Frontal cortex (tissue), 3 donors: ENCODE measurements at regions not wholly inside any gene's neighbourhood (a gene's known extent, or its start where the extent isn't known, plus 50 kb on each side); places are given as distances from the start of the nearest gene placed in this dataset.
"Not testable (repeated sequence)": the region's sequence is repeated elsewhere in the genome, so short reads cannot be mapped to it uniquely, and the experiment has no call there.

ENCODE experiments used
- DNase-seq, 2 donors: peaks; one replicate each; pipeline ENCODE4 v3.0.0; 2012; ENCODE audit warnings: low spot score in 2 of 2
- FAIRE-seq: peaks from 2 replicates; lab custom pipeline; 2012; peaks lifted over from hg19 to GRCh38; lab: Jason Lieb, UNC
- donor health status: control.
- donor health status: control.
- donor health status: control.

DNA sequence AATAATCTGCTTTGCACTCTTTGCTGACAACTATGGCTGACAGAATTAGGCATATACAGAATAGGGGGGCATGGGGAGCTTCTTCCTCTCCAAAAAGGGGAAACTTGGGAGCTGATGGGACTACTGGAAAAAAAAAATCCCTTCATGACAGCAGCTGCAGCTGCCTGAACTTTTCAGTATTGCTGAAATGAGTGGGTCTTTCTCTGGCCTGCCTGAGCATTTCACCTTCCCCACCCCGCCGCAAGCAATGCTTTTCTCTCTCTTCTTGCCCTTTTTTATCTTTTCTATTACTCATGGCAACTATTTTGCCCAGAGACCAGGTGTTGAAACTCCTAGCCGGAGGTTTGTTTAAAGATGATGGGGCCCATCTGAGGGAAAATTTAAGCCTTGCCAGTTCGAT lies 244.9 kb downstream of the SEMA3D start:
- FAIRE-seq (no peak), DNase-seq (no peak)

- DNase-seq (no peak), FAIRE-seq (no peak)
Observed at GRCh38 chr7:84941291-84941690, 245.6 kb downstream of the SEMA3D start.

DNA sequence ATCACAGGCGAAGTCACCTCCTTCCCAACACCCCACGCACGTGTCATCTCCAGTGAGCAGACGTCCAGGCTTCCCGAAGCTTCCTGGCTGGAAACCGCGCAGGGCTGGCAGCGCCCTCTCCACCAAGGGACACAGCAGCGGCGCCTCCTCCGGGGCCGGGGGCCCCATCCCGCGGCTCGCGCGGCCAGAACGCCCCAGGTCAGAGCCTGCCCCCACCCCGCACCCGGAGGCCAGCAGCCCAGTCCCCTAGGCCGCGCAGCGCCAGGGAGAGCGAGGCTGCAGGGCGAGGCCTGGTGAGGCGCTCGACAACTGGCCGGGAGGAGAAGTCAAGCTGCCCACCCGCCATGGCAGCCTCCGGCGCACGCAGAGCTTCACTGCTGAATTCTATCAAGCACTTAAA lies 247.0 kb downstream of the SEMA3D start:
- DNase-seq, result no peak
- FAIRE-seq, result no peak

- no peak for FAIRE-seq
Observed at GRCh38 chr7:84939442-84939841, 247.4 kb downstream of the SEMA3D start.

GRCh38 chr7:84924353-84924752 lies 262.5 kb downstream of the SEMA3D start:
- FAIRE-seq (no peak), DNase-seq (no peak)

More at GRCh38 chr7:84939442-84939841, 247.4 kb downstream of the SEMA3D start:
- DNase-seq, result no peak

GRCh38 chr7:84923348-84923747 lies 263.5 kb downstream of the SEMA3D start:
- no peak for FAIRE-seq
- no peak for DNase-seq

DNA sequence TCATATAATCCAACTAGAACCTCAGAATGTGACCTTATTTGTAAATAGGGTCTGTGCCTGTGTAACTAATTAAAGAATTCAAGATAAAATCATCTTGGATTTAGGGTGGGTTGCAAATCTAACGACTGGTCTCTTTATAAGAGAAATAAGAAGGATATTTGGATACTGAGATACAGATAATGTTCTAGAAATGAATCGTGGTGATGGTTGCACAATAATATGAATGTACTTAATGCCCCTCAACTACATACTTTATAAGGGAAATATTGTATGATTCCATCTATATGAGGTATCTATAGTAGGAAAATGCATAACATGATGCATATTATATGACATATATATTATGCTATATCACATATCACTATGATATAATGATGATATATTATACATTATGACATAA lies 265.7 kb downstream of the SEMA3D start:
- FAIRE-seq (no peak), DNase-seq (no peak)

DNA sequence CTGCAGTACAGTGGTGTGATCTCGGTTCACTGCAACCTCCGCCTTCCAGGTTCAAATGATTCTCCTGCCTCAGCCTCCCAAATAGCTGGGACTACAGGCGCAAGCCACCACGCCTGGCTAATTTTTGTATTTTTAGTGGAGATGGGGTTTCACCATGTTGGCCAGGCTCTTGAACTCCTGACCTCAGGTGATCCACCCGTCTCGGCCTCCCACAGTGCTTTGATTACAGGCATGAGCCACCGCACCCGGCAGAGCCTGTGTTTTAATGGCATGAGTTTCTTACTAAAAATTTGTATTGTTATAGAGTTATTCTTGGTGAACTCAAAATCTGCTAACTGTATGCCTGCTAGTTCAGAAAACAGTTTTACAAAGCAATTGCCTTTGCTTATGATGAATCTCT lies 269.9 kb downstream of the SEMA3D start:
- not testable (repeated sequence) for DNase-seq, FAIRE-seq

GRCh38 chr7:84916161-84916560 lies 270.7 kb downstream of the SEMA3D start:
- FAIRE-seq (no peak), DNase-seq (no peak)

DNA sequence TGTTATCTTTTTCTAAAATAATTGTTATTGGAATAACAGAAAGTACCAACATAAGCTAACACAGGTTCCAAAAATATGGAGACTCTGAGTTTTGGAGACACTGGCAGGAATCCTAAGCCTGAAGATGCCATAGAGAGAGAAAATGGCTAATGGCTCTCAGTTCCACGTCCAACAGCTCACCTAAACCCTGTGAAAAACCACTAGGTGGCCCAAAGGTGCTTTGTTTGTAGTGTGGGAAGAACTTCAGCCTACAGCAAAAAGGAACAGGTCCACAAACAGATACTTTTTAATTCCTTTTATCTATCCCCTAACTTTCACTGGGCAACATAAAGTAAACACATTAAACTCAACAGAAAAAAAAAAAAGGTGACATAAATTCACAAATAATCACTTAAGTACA lies 272.3 kb downstream of the SEMA3D start:
- DNase-seq (no peak), FAIRE-seq (no peak)

GRCh38 chr7:84913731-84914130 lies 273.1 kb downstream of the SEMA3D start:
- DNase-seq (no peak), FAIRE-seq (peak; percentile 69)

- DNase-seq (no peak), FAIRE-seq (no peak)
Observed at GRCh38 chr7:84912993-84913635, 273.7 kb downstream of the SEMA3D start.

GRCh38 chr7:84912537-84912936 lies 274.3 kb downstream of the SEMA3D start:
- DNase-seq (no peak), FAIRE-seq (no peak)

DNA sequence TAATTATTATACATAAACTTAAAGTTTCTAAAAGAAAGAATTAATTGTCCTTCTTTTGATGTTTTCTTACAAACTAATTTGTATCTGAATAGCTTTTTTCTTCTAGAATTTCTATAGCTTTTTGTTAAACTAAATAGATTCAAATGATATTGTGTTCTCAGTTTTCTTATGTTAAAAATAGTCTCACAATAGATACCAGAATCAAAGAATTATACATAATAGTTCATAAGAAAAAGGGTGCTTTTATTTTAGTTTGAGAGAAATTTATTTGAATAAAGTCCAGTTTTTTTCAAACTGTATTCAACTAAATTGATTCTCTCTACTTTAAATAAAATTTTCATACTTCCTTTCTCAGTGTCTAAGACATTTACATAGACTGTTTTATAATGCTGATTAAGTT lies 274.8 kb downstream of the SEMA3D start:
- DNase-seq, result no peak
- FAIRE-seq, result peak; percentile 74

DNA sequence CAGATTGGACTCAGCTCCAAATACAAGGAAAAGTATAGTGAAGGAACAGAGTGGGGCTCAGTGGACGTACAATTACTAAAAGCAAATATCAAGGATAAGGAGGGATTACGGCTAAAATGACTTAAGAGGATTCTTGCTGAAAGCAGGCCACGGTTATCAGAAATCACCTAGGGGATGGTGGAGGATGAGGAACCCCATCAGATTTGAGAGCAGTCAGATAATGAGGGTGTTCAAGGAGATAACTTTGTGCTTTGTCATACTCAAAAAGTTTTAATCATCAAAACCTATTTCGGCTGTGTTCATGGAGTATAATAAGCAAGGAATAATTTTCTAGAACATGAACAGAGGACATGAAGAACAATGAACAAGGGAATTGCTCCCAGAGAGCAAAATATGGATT lies 275.8 kb downstream of the SEMA3D start:
- DNase-seq, result no peak
- FAIRE-seq, result no peak

DNA sequence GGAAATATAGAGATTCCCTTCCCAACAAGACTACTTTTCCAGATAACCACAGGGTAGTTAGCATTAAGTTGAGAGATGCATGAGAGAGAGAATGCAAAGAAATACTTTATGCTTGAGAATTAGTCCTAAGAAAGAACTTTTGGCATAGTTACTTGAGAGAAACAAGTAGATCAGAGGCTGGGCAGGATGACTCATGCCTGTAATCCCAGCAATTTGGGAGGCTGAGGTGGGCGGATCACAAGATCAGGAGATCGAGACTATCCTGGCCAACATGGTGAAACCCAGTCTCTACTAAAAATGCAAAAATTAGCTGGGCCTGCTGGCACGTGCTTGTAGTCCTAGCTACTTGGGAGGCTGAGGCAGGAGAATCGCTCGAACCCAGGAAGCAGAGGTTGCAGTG lies 276.5 kb downstream of the SEMA3D start:
- not testable (repeated sequence) for FAIRE-seq, DNase-seq

- DNase-seq, result no peak
- FAIRE-seq, result no peak
Observed at GRCh38 chr7:84908196-84908793, 278.6 kb downstream of the SEMA3D start.

GRCh38 chr7:84906889-84907288 lies 280.0 kb downstream of the SEMA3D start:
- DNase-seq (no peak), FAIRE-seq (no peak)

GRCh38 chr7:84904561-84904960 lies 282.3 kb downstream of the SEMA3D start:
- no peak for FAIRE-seq
- DNase-seq, result no peak

GRCh38 chr7:84901366-84901765 lies 285.5 kb downstream of the SEMA3D start:
- FAIRE-seq (no peak), DNase-seq (no peak)

DNA sequence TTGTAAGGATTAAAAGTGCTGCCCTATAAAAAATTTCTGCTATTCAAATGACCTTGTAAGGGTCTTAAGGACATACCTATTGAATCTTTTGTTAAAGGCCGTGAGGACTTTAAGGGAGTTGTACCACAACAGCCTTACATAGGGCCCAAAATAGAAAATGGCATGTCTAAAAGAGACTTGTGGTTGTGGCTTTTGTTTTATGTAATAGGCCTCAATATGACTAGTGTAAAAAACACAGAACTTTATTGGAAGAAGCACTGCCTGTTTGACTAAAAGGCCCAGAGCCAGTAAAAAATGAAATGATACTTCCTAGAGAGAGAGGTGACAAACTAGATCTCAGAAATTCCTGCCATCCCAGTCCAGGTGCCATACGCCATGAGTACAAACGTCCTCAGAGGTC lies 286.6 kb downstream of the SEMA3D start:
- FAIRE-seq (no peak), DNase-seq (no peak)

DNA sequence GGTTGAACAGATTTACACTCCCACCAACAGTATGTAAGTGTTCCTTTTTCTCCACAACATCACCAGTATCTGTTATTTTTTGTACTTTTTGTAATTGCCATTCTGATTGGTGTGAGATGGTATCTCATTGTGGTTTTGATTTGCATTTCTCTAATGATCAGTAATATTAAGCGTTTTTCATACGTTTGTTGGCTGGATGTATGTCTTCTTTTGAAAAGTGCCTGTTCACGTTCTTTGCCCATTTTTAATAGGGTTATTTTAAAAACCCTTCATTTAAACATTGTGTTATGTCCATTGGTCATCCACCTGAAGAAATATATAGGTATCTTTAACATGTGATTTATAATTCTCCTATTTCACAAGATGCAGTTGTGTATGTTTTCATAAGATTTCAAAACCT lies 291.3 kb downstream of the SEMA3D start:
- no peak for DNase-seq
- no peak for FAIRE-seq
